ENCODE measurements at regions not wholly inside any gene's neighbourhood (a gene's known extent, or its start where the extent isn't known, plus 50 kb on each side); places are given as distances from the start of the nearest gene placed in this dataset.

DNA sequence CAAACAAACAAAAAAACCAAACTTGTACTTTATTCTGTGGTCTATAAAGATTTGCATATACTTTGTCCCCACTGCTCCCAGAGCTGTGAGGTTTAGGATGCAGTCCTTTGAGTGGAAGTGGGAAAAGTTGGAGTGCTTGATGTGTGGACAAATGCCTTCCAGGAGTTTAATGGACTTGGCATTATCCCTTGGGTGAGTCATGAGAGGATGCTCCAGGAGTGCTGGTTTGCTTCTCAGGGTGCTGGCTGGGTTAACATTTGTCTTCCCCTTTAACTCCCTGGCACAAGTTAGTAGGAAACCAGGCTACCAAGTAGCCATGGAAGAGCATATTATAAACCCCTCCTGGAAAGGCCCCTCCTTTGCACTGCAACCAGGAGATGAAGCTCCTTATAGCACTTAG is 417.4 kb upstream of the RIOK2 start:
- H3K27me3 ChIP-seq (ENCODE audit: control insufficient read depth in 1 of 2, insufficient read depth in 2 of 2, low read length in 2 of 2), result no peaks in the 10 kb centered on the region
- no peaks in the 10 kb centered on the region for H3K4me1 ChIP-seq (ENCODE audit: control insufficient read depth in 1 of 2, insufficient read depth in 2 of 2, low read length in 2 of 2)
- no peak overlapping the region for H3K9ac ChIP-seq (ENCODE audit: low read depth in 1 of 2, low read length in 2 of 2)
- no peak overlapping the region for H3K4me3 ChIP-seq (ENCODE audit: low read depth in 1 of 2, low read length in 2 of 2)
- no peak overlapping the region for H3K27ac ChIP-seq (ENCODE audit: low read depth, low read length)
- H3K9me3 ChIP-seq (ENCODE audit: control insufficient read depth in 1 of 2, low read length in 2 of 2), result peaks cover 13 to 19% of the 10 kb centered on the region in 2 donors
- H3K36me3 ChIP-seq (ENCODE audit: control insufficient read depth in 1 of 2, insufficient read depth in 2 of 2, low read length in 2 of 2), result no peaks in the 10 kb centered on the region

- H3K4me3 ChIP-seq (ENCODE audit: low read depth in 1 of 2, low read length in 2 of 2), result no peak overlapping the region
- no peak overlapping the region for H3K27ac ChIP-seq (ENCODE audit: low read depth, low read length)
- no peaks in the 10 kb centered on the region for H3K36me3 ChIP-seq (ENCODE audit: control insufficient read depth in 1 of 2, insufficient read depth in 2 of 2, low read length in 2 of 2)
- peaks cover 13 to 19% of the 10 kb centered on the region in 2 donors for H3K9me3 ChIP-seq (ENCODE audit: control insufficient read depth in 1 of 2, low read length in 2 of 2)
- H3K4me1 ChIP-seq (ENCODE audit: control insufficient read depth in 1 of 2, insufficient read depth in 2 of 2, low read length in 2 of 2), result no peaks in the 10 kb centered on the region
- H3K9ac ChIP-seq (ENCODE audit: low read depth in 1 of 2, low read length in 2 of 2), result no peak overlapping the region
- no peaks in the 10 kb centered on the region for H3K27me3 ChIP-seq (ENCODE audit: control insufficient read depth in 1 of 2, insufficient read depth in 2 of 2, low read length in 2 of 2)
Measured at GRCh38 chr5:97601651-97602050, 418.6 kb upstream of the RIOK2 start.

- Histone ChIP-seq H3K9me3 (ENCODE audit: control insufficient read depth in 1 of 2, low read length in 2 of 2) (no peaks in the 10 kb centered on the region), H3K4me3 (ENCODE audit: low read depth in 1 of 2, low read length in 2 of 2) (no peak overlapping the region), H3K36me3 (ENCODE audit: control insufficient read depth in 1 of 2, insufficient read depth in 2 of 2, low read length in 2 of 2) (no peaks in the 10 kb centered on the region), H3K9ac (ENCODE audit: low read depth in 1 of 2, low read length in 2 of 2) (no peak overlapping the region), H3K27me3 (ENCODE audit: control insufficient read depth in 1 of 2, insufficient read depth in 2 of 2, low read length in 2 of 2) (no peaks in the 10 kb centered on the region), H3K27ac (ENCODE audit: low read depth, low read length) (no peak overlapping the region), H3K4me1 (ENCODE audit: control insufficient read depth in 1 of 2, insufficient read depth in 2 of 2, low read length in 2 of 2) (no peaks in the 10 kb centered on the region)
Measured at GRCh38 chr5:97606531-97606930, 423.5 kb upstream of the RIOK2 start.

- no peak overlapping the region for H3K9ac ChIP-seq (ENCODE audit: low read depth in 1 of 2, low read length in 2 of 2)
- H3K27ac ChIP-seq (ENCODE audit: low read depth, low read length), result no peak overlapping the region
- H3K4me3 ChIP-seq (ENCODE audit: low read depth in 1 of 2, low read length in 2 of 2), result no peak overlapping the region
- H3K9me3 ChIP-seq (ENCODE audit: control insufficient read depth in 1 of 2, low read length in 2 of 2), result no peaks in the 10 kb centered on the region
- H3K36me3 ChIP-seq (ENCODE audit: control insufficient read depth in 1 of 2, insufficient read depth in 2 of 2, low read length in 2 of 2), result no peaks in the 10 kb centered on the region
- H3K4me1 ChIP-seq (ENCODE audit: control insufficient read depth in 1 of 2, insufficient read depth in 2 of 2, low read length in 2 of 2), result no peaks in the 10 kb centered on the region
- no peaks in the 10 kb centered on the region for H3K27me3 ChIP-seq (ENCODE audit: control insufficient read depth in 1 of 2, insufficient read depth in 2 of 2, low read length in 2 of 2)
Measured at GRCh38 chr5:97608501-97608900, 425.5 kb upstream of the RIOK2 start.

DNA sequence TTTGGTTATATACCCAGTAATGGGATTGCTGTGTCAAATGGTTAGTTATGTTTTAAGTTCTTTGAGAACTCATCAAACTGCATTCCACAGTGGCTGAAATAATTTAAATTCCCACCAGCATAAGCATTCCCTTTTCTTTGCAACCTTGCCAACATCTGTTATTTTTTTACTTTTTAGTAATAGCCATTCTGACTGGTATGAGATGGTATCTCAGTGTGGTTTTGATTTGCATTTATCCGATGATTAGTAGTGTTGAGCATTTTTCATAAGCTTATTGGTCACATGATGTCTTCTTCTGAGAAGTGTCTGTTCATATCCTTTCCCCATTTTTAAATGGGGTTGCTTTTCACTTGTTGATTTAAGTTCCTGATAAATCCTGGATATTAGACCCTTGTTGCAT is 435.7 kb upstream of the RIOK2 start:
- Histone ChIP-seq H3K27ac (ENCODE audit: low read depth, low read length) (no peak overlapping the region), H3K4me3 (ENCODE audit: low read depth in 1 of 2, low read length in 2 of 2) (no peak overlapping the region), H3K4me1 (ENCODE audit: control insufficient read depth in 1 of 2, insufficient read depth in 2 of 2, low read length in 2 of 2) (no peaks in the 10 kb centered on the region), H3K27me3 (ENCODE audit: control insufficient read depth in 1 of 2, insufficient read depth in 2 of 2, low read length in 2 of 2) (no peaks in the 10 kb centered on the region), H3K9ac (ENCODE audit: low read depth in 1 of 2, low read length in 2 of 2) (no peak overlapping the region), H3K9me3 (ENCODE audit: control insufficient read depth in 1 of 2, low read length in 2 of 2) (no peaks in the 10 kb centered on the region), H3K36me3 (ENCODE audit: control insufficient read depth in 1 of 2, insufficient read depth in 2 of 2, low read length in 2 of 2) (no peaks in the 10 kb centered on the region)

DNA sequence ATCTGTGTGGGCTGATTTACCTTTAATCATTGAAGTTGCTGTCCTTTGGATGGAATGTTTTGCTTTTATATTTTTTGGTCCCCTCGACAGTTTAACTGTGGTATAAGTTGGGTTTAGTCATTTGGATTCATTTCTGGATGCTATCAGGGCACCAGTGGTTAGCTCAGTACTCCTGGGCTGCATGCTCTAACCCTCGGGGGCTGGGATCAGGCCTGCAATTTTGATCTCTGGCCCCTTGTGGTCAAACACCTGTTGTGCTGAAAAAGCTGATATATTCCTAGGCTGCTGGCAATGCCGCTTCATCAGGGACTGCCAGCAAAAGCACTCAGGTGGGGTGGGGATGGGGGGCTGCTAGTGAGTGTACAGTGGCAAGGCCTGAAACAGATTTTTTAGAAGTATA is 440.4 kb upstream of the RIOK2 start:
- no peaks in the 10 kb centered on the region for H3K4me1 ChIP-seq (ENCODE audit: control insufficient read depth in 1 of 2, insufficient read depth in 2 of 2, low read length in 2 of 2)
- H3K9me3 ChIP-seq (ENCODE audit: control insufficient read depth in 1 of 2, low read length in 2 of 2), result no peaks in the 10 kb centered on the region
- H3K27ac ChIP-seq (ENCODE audit: low read depth, low read length), result no peak overlapping the region
- no peak overlapping the region for H3K4me3 ChIP-seq (ENCODE audit: low read depth in 1 of 2, low read length in 2 of 2)
- no peak overlapping the region for H3K9ac ChIP-seq (ENCODE audit: low read depth in 1 of 2, low read length in 2 of 2)
- no peaks in the 10 kb centered on the region for H3K27me3 ChIP-seq (ENCODE audit: control insufficient read depth in 1 of 2, insufficient read depth in 2 of 2, low read length in 2 of 2)
- no peaks in the 10 kb centered on the region for H3K36me3 ChIP-seq (ENCODE audit: control insufficient read depth in 1 of 2, insufficient read depth in 2 of 2, low read length in 2 of 2)

GRCh38 chr5:97624886-97625285 is 441.8 kb upstream of the RIOK2 start:
- Histone ChIP-seq H3K27me3 (ENCODE audit: control insufficient read depth in 1 of 2, insufficient read depth in 2 of 2, low read length in 2 of 2) (no peaks in the 10 kb centered on the region), H3K36me3 (ENCODE audit: control insufficient read depth in 1 of 2, insufficient read depth in 2 of 2, low read length in 2 of 2) (no peaks in the 10 kb centered on the region), H3K9me3 (ENCODE audit: control insufficient read depth in 1 of 2, low read length in 2 of 2) (no peaks in the 10 kb centered on the region), H3K4me1 (ENCODE audit: control insufficient read depth in 1 of 2, insufficient read depth in 2 of 2, low read length in 2 of 2) (no peaks in the 10 kb centered on the region), H3K9ac (ENCODE audit: low read depth in 1 of 2, low read length in 2 of 2) (no peak overlapping the region), H3K27ac (ENCODE audit: low read depth, low read length) (no peak overlapping the region), H3K4me3 (ENCODE audit: low read depth in 1 of 2, low read length in 2 of 2) (no peak overlapping the region)

DNA sequence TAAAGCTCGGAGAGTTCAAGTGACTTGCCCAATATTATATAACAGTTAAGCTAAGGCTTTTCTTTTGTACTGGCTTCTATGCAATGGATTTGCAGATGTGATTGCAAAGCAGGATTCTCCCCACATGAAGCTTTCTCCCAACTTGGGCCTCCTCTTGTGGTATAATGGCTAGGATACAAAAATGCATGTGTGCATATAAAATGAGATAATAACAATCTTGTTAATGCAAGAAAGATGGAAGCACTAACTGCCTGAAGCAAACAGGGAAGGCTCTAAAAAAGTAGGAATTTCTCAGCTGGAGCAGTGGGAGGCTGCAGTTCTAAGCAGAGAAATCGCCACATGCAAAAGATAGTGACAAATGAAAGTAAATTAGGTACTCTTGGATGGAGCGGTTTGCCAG is 444.2 kb upstream of the RIOK2 start:
- no peak overlapping the region for H3K27ac ChIP-seq (ENCODE audit: low read depth, low read length)
- no peak overlapping the region for H3K9ac ChIP-seq (ENCODE audit: low read depth in 1 of 2, low read length in 2 of 2)
- H3K27me3 ChIP-seq (ENCODE audit: control insufficient read depth in 1 of 2, insufficient read depth in 2 of 2, low read length in 2 of 2), result no peaks in the 10 kb centered on the region
- no peaks in the 10 kb centered on the region for H3K36me3 ChIP-seq (ENCODE audit: control insufficient read depth in 1 of 2, insufficient read depth in 2 of 2, low read length in 2 of 2)
- H3K9me3 ChIP-seq (ENCODE audit: control insufficient read depth in 1 of 2, low read length in 2 of 2), result no peaks in the 10 kb centered on the region
- H3K4me1 ChIP-seq (ENCODE audit: control insufficient read depth in 1 of 2, insufficient read depth in 2 of 2, low read length in 2 of 2), result no peaks in the 10 kb centered on the region
- no peak overlapping the region for H3K4me3 ChIP-seq (ENCODE audit: low read depth in 1 of 2, low read length in 2 of 2)

- no peak overlapping the region for H3K4me3 ChIP-seq (ENCODE audit: low read depth in 1 of 2, low read length in 2 of 2)
- H3K27ac ChIP-seq (ENCODE audit: low read depth, low read length), result no peak overlapping the region
Measured at GRCh38 chr5:97628031-97628430, 445.0 kb upstream of the RIOK2 start.

GRCh38 chr5:97628807-97629206 is 445.8 kb upstream of the RIOK2 start:
- no peak overlapping the region for H3K9ac ChIP-seq (ENCODE audit: low read depth in 1 of 2, low read length in 2 of 2)
- H3K4me3 ChIP-seq (ENCODE audit: low read depth in 1 of 2, low read length in 2 of 2), result no peak overlapping the region
- no peaks in the 10 kb centered on the region for H3K4me1 ChIP-seq (ENCODE audit: control insufficient read depth in 1 of 2, insufficient read depth in 2 of 2, low read length in 2 of 2)
- H3K27me3 ChIP-seq (ENCODE audit: control insufficient read depth in 1 of 2, insufficient read depth in 2 of 2, low read length in 2 of 2), result no peaks in the 10 kb centered on the region
- H3K27ac ChIP-seq (ENCODE audit: low read depth, low read length), result no peak overlapping the region
- H3K9me3 ChIP-seq (ENCODE audit: control insufficient read depth in 1 of 2, low read length in 2 of 2), result no peaks in the 10 kb centered on the region
- no peaks in the 10 kb centered on the region for H3K36me3 ChIP-seq (ENCODE audit: control insufficient read depth in 1 of 2, insufficient read depth in 2 of 2, low read length in 2 of 2)

More at GRCh38 chr5:97628031-97628430, 445.0 kb upstream of the RIOK2 start:
- Histone ChIP-seq H3K27me3 (ENCODE audit: control insufficient read depth in 1 of 2, insufficient read depth in 2 of 2, low read length in 2 of 2) (no peaks in the 10 kb centered on the region), H3K4me1 (ENCODE audit: control insufficient read depth in 1 of 2, insufficient read depth in 2 of 2, low read length in 2 of 2) (no peaks in the 10 kb centered on the region), H3K9ac (ENCODE audit: low read depth in 1 of 2, low read length in 2 of 2) (no peak overlapping the region), H3K36me3 (ENCODE audit: control insufficient read depth in 1 of 2, insufficient read depth in 2 of 2, low read length in 2 of 2) (no peaks in the 10 kb centered on the region), H3K9me3 (ENCODE audit: control insufficient read depth in 1 of 2, low read length in 2 of 2) (no peaks in the 10 kb centered on the region)

- H3K4me3 ChIP-seq (ENCODE audit: low read depth in 1 of 2, low read length in 2 of 2), result no peak overlapping the region
- H3K27me3 ChIP-seq (ENCODE audit: control insufficient read depth in 1 of 2, insufficient read depth in 2 of 2, low read length in 2 of 2), result no peaks in the 10 kb centered on the region
- H3K9ac ChIP-seq (ENCODE audit: low read depth in 1 of 2, low read length in 2 of 2), result no peak overlapping the region
- no peak overlapping the region for H3K27ac ChIP-seq (ENCODE audit: low read depth, low read length)
- H3K4me1 ChIP-seq (ENCODE audit: control insufficient read depth in 1 of 2, insufficient read depth in 2 of 2, low read length in 2 of 2), result no peaks in the 10 kb centered on the region
- no peaks in the 10 kb centered on the region for H3K9me3 ChIP-seq (ENCODE audit: control insufficient read depth in 1 of 2, low read length in 2 of 2)
- no peaks in the 10 kb centered on the region for H3K36me3 ChIP-seq (ENCODE audit: control insufficient read depth in 1 of 2, insufficient read depth in 2 of 2, low read length in 2 of 2)
Measured at GRCh38 chr5:97629276-97629675, 446.2 kb upstream of the RIOK2 start.

Measured in duodenal mucosa (tissue), 2 donors.